GM10266 (cell line): ENCODE measurements at regions not wholly inside any gene's neighbourhood (a gene's known extent, or its start where the extent isn't known, plus 50 kb on each side); places are given as distances from the start of the nearest gene placed in this dataset.

Source experiments
- DNase-seq: peaks from one replicate; pipeline ENCODE4 v3.0.0; 2012; ENCODE audit errors: extremely low spot score
- TF ChIP-seq, protein P1 (sequence below): IDR thresholded peaks from 2 replicates; pipeline ENCODE4 v1.5.1; 2012; ENCODE audit warnings: mild to moderate bottlenecking, low read depth; ENCODE audit not compliant: control insufficient read depth, insufficient read depth; ENCODE audit errors: missing control alignments

DNA sequence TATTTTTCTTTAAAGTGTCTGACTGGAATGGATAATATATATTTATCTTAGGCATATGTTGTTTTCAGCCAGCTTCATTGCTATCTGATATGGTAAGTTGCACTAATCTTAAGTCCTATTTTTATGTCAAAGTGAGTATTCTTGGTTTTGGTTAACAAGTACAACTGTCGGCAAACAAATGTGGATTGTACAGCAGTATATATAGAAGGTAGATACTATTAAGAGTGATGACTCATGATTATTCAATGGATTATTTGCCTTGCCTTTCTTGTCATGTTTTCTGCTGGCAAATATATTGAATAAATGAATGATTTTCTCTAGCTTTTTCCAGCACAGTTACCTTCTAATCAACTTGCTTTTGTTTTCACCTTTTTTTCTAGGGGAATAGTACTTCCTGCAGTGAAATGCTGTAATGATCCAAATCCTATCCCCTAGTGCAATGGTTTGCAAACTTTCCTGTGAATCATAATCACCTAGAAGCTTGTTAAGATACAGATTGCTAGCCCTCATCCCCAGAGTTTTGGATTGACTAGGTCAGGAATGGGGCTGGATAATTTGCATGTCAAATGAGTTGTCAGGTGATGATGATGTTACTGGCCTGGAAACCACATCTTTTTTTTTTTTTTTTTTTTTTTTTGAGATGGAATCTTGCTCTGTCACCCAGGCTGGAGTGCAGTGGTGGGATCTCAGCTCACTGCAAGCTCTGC, 60.8 kb upstream of the ARRDC3 start:
- TF ChIP-seq, protein P1, sequence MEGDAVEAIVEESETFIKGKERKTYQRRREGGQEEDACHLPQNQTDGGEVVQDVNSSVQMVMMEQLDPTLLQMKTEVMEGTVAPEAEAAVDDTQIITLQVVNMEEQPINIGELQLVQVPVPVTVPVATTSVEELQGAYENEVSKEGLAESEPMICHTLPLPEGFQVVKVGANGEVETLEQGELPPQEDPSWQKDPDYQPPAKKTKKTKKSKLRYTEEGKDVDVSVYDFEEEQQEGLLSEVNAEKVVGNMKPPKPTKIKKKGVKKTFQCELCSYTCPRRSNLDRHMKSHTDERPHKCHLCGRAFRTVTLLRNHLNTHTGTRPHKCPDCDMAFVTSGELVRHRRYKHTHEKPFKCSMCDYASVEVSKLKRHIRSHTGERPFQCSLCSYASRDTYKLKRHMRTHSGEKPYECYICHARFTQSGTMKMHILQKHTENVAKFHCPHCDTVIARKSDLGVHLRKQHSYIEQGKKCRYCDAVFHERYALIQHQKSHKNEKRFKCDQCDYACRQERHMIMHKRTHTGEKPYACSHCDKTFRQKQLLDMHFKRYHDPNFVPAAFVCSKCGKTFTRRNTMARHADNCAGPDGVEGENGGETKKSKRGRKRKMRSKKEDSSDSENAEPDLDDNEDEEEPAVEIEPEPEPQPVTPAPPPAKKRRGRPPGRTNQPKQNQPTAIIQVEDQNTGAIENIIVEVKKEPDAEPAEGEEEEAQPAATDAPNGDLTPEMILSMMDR = no peak
- DNase-seq = no peak

DNA sequence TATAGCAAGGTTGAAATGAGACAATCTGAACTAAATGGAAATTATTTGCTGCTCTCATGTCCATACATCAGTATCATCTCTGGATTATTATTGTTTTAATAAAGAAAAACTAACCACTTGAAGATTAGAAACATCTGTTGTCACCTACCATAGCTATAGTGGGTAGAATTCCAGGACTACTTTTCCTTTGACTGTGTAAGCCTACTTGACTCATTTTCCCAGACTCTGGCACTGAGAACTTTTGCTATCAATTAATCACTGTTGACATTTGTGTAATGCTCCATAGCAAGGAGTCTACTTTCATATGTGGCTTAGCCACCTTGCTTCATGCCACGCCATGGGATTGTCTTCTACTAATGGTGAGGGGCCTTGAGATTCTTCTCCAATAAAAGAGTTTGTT, 59.9 kb upstream of the ARRDC3 start:
- no peak for DNase-seq
- TF ChIP-seq, protein P1 = no peak

- TF ChIP-seq, protein P1 = no peak
- DNase-seq = no peak
Observed at GRCh38 chr5:91441082-91441481, 58.0 kb upstream of the ARRDC3 start.

DNA sequence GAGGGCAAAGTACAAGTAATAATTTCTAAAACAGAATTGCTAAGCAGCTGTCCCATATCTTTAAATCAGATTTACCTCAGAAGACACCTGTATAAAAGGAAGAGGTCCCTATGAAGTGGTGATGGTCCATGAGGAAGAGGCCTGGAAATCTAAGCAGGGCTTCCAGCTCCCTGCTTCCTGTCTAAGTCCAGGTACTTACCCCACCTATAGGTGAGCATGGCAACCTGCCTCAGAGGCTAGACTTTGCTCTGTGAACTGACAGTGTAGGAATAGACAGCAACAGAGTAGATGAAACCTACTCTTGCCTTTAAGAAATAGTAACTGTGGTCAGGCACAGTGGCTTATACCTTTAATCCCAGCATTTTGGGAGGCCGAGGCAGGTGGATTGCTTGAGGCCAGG, 55.8 kb upstream of the ARRDC3 start:
- TF ChIP-seq, protein P1 = no peak
- DNase-seq = no peak

DNA sequence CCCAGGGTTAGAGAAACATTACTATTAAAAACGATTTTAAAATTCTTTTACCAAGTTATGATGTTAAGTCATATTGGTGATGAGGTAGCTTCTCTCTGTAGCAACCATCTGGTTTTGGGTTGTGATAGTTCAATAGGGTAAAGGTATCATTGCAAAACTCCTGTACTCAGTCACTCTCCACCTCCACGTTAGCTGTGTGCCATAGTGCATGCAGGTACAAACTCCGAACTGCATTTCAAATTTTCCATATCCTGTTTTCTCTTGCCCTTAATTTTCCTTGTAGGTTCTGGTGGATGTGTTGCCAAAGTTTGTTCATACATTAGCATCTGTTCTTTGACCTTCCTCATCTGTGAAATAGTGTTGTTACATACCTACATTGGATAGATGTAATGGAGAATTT, 53.1 kb upstream of the ARRDC3 start:
- TF ChIP-seq, protein P1 = no peak
- no peak for DNase-seq

GRCh38 chr5:91434348-91434747, 51.2 kb upstream of the ARRDC3 start:
- DNase-seq = no peak
- TF ChIP-seq, protein P1 = no peak

DNA sequence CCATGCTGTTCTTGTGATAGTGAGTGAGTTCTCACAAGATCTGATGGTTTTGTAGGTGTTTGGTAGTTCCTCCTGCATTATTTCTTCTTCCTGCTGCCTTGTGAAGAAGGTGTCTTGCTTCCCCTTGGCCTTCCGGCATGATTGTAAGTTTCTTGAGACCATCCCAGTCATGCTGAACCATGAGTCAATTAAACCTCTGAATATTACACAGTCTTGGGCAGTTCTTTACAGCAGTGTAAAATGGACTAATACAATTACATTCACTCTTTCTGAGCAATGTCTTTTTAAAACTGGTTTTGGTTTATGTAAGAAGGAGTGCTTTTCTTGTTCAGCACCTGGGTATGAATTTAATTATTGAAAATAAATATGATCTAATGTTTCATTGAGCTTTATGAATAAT, 50.7 kb upstream of the ARRDC3 start:
- TF ChIP-seq, protein P1 = no peak
- no peak for DNase-seq
